Cardiac muscle cell (in vitro differentiated cells and primary cell): ENCODE measurements at regions not wholly inside any gene's neighbourhood (a gene's known extent, or its start where the extent isn't known, plus 50 kb on each side); places are given as distances from the start of the nearest gene placed in this dataset.

Source experiments
- DNase-seq, 2 donors: peaks; one replicate each; pipeline versions ENCODE4 v3.0.0 to v3.0.0-alpha.2; 2010 to 2017; ENCODE audit warnings: low read depth in 1 of 2, low spot score in 1 of 2
- H3K27ac ChIP-seq: fragments of 200-600 bp; sonication (generic); 2 replicates; pipeline ENCODE4 v1.5.1; 2016
- H3K27me3 ChIP-seq: fragments of 200-600 bp; sonication (generic); 2 replicates; pipeline ENCODE4 v1.6.0; 2016; ENCODE audit warnings: control low read depth
- H3K36me3 ChIP-seq: fragments of 200-600 bp; sonication (generic); 2 replicates; pipeline ENCODE4 v1.5.1; 2016; ENCODE audit warnings: control low read depth
- H3K4me1 ChIP-seq: fragments of 200-600 bp; sonication (generic); 2 replicates; pipeline ENCODE4 v1.8.1; 2017; ENCODE audit warnings: low read depth, mild to moderate bottlenecking, mixed run types
- H3K4me3 ChIP-seq: fragments of 200-600 bp; sonication (generic); 2 replicates; pipeline ENCODE4 v1.5.1; 2016; ENCODE audit warnings: mild to moderate bottlenecking
- H3K9me3 ChIP-seq: fragments of 200-600 bp; sonication (generic); 2 replicates; pipeline ENCODE4 v1.5.1; 2017; ENCODE audit warnings: low read depth, mild to moderate bottlenecking, control low read depth
- TF ChIP-seq, protein P1 (sequence below): IDR thresholded peaks from 2 replicates; pipeline ENCODE4 v1.5.1; 2012; ENCODE audit warnings: low read depth, mild to moderate bottlenecking, low read length

DNA sequence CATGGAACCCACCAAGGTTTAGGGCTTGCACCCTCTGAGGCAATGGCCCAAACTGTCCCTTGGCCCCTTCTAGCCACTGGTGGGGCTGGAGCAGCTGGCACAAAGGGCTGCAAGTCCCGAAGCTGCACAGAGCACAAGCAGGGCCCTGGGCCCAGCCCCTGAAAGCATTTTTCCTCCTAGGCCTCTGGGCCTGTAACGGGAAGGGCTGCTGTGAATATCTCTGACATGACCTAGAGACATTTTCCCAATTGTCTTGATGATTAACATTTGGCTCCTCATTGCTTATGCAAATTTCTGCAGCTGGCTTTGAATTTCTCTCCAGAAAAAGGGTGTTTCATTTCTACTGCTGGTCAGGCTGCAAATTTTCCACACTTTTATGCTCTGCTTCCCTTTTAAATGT is 151.5 kb upstream of the CADPS start:
- no peaks in the 10 kb centered on the region for H3K36me3 ChIP-seq
- no peak overlapping the region for H3K4me3 ChIP-seq
- peaks cover 20% of the 10 kb centered on the region for H3K4me1 ChIP-seq
- no peak for DNase-seq
- H3K27ac ChIP-seq: no peak overlapping the region
- H3K9me3 ChIP-seq: no peaks in the 10 kb centered on the region
- TF ChIP-seq, protein P1, sequence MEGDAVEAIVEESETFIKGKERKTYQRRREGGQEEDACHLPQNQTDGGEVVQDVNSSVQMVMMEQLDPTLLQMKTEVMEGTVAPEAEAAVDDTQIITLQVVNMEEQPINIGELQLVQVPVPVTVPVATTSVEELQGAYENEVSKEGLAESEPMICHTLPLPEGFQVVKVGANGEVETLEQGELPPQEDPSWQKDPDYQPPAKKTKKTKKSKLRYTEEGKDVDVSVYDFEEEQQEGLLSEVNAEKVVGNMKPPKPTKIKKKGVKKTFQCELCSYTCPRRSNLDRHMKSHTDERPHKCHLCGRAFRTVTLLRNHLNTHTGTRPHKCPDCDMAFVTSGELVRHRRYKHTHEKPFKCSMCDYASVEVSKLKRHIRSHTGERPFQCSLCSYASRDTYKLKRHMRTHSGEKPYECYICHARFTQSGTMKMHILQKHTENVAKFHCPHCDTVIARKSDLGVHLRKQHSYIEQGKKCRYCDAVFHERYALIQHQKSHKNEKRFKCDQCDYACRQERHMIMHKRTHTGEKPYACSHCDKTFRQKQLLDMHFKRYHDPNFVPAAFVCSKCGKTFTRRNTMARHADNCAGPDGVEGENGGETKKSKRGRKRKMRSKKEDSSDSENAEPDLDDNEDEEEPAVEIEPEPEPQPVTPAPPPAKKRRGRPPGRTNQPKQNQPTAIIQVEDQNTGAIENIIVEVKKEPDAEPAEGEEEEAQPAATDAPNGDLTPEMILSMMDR: no peak
- H3K27me3 ChIP-seq: no peaks in the 10 kb centered on the region

DNA sequence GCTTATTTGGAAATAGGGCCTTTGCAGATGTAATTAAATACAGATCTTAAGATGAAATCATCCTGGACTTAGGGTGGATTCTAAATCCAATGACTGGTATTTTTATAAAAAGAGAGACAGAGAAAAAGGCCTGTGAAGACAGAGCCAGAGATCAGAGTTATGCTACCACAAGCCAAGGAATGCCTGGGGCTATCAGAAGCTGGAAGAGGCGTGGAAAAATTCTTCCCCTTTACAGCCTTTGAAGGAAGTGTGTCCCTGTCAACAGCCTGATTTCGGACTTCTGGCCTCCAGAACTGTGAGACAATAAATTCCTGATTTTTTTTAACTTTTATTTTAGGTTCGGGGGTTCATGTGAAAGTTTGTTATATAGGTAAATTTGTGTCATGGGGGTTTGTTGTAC is 154.1 kb upstream of the CADPS start:
- DNase-seq: no peak
- Histone ChIP-seq H3K27ac (no peak overlapping the region), H3K27me3 (no peaks in the 10 kb centered on the region), H3K36me3 (no peaks in the 10 kb centered on the region), H3K4me3 (no peak overlapping the region), H3K9me3 (no peaks in the 10 kb centered on the region), H3K4me1 (peaks cover 44% of the 10 kb centered on the region)
- TF ChIP-seq, protein P1: no peak

DNA sequence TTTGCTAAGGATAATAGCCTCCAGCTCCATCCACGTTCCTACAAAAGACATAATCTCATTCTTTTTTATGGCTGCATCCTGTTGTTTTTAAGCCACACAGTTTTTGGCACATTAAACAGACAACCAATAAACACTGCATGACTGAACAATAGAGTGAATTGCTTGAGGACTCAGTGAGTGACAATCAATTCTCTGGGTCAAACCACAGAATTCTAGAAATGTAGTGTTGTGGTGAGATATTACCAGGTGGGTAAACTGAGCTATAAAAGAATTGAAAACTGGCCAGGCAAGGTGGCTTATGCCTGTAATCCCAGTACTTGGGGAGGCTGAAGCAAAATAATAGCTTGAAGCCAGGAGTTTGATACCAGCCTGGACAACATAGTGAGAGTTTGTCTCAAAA is 154.7 kb upstream of the CADPS start:
- no peaks in the 10 kb centered on the region for H3K27me3 ChIP-seq
- H3K4me1 ChIP-seq: peaks cover 40% of the 10 kb centered on the region
- H3K36me3 ChIP-seq: no peaks in the 10 kb centered on the region
- TF ChIP-seq, protein P1: no peak
- H3K27ac ChIP-seq: no peak overlapping the region
- H3K4me3 ChIP-seq: no peak overlapping the region
- no peaks in the 10 kb centered on the region for H3K9me3 ChIP-seq
- no peak for DNase-seq

DNA sequence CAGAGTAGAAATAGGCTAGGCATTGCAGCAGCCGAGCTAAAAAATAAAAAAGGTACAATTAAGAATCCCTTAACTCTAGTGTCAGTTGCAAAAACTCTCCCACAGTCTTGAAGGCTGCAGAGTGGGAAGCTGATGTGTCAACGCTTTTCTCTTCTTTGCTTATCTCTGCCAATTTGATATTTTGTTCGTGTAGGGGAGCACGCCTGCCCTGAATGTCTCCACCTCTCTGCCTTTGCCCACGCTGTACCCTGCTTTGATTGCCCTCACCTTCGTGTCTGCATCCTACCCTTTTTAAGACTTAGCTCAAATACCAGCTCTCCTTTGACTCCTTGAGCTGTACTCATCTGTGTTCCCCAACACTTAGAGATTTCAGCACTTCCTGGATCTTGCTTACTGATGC is 155.4 kb upstream of the CADPS start:
- TF ChIP-seq, protein P1: no peak
- H3K36me3 ChIP-seq: no peaks in the 10 kb centered on the region
- H3K4me3 ChIP-seq: no peak overlapping the region

DNA sequence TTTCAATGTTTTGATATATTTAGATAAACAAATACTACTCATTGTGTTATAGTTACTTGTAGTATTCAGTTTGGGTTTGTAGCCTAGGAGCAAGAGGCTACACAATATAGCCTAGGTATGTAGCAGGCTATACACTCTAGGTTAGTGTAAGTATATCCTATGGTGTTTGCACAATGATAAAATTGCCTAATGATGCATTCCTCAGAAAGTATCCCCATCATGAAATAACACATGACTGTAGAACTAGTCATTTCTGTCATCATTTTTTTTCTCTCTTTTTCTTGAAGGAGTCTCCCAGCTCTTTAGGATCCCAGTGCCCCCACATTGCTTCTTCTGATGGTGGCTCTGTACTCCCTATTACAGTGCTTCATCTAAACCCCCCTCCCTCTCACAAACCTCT is 157.7 kb upstream of the CADPS start:
- Histone ChIP-seq H3K36me3 (no peaks in the 10 kb centered on the region), H3K4me1 (peaks cover 39% of the 10 kb centered on the region), H3K27ac (no peak overlapping the region), H3K4me3 (no peak overlapping the region), H3K27me3 (no peaks in the 10 kb centered on the region), H3K9me3 (no peaks in the 10 kb centered on the region)
- TF ChIP-seq, protein P1: no peak
- DNase-seq: no peak

More for the DNA sequence above, 155.4 kb upstream of the CADPS start:
- H3K27ac ChIP-seq: no peak overlapping the region
- peaks cover 39% of the 10 kb centered on the region for H3K4me1 ChIP-seq
- DNase-seq: peak in 1 of 2 donors; percentile 25
- no peaks in the 10 kb centered on the region for H3K27me3 ChIP-seq
- H3K9me3 ChIP-seq: no peaks in the 10 kb centered on the region

DNA sequence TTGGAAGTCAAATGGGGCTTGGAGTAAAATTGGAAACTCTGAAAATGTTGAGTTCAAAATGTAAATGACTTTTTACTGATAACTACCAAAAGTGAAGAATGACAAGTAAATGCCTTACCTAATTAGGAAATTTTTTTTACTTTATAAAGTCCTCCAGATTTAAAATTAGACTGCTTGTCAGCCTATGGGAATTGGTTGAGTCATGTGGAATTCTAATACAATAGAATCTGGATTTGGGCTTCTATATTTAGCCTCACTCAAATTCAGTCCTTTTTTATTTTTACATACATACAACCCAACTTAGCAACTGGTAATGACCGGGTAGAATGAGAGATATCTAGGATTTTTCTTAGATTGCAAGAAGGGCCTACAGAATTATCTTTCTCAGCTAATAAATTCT is 158.9 kb upstream of the CADPS start:
- no peak for DNase-seq
- H3K4me1 ChIP-seq: peaks cover 39% of the 10 kb centered on the region
- H3K27me3 ChIP-seq: no peaks in the 10 kb centered on the region
- TF ChIP-seq, protein P1: no peak
- no peaks in the 10 kb centered on the region for H3K9me3 ChIP-seq
- H3K27ac ChIP-seq: peak overlapping the region; percentile 78
- H3K4me3 ChIP-seq: no peak overlapping the region
- no peaks in the 10 kb centered on the region for H3K36me3 ChIP-seq
